Osteocyte (in vitro differentiated cells): ENCODE measurements at regions not wholly inside any gene's neighbourhood (a gene's known extent, or its start where the extent isn't known, plus 50 kb on each side); places are given as distances from the start of the nearest gene placed in this dataset.

Source experiments
- DNase-seq: peaks from one replicate; pipeline ENCODE4 v3.0.0; 2021; ENCODE audit warnings: mixed read lengths; ENCODE audit not compliant: unreplicated experiment; ENCODE audit errors: extremely low spot score
- H3K27ac Mint-ChIP-seq: one replicate; pipeline ENCODE4 v1.8.0; 2021; ENCODE audit warnings: mild to moderate bottlenecking, mixed read lengths; ENCODE audit not compliant: unreplicated experiment
- H3K27me3 Mint-ChIP-seq: one replicate; pipeline ENCODE4 v1.8.0; 2021; ENCODE audit warnings: mixed read lengths; ENCODE audit not compliant: unreplicated experiment
- H3K36me3 Mint-ChIP-seq: one replicate; pipeline ENCODE4 v1.8.0; 2021; ENCODE audit warnings: mixed read lengths; ENCODE audit not compliant: unreplicated experiment
- H3K4me1 Mint-ChIP-seq: one replicate; pipeline ENCODE4 v1.8.0; 2021; ENCODE audit warnings: mixed read lengths; ENCODE audit not compliant: unreplicated experiment
- H3K4me3 Mint-ChIP-seq: one replicate; pipeline ENCODE4 v1.8.0; 2021; ENCODE audit warnings: mild to moderate bottlenecking, moderate library complexity, mixed read lengths; ENCODE audit not compliant: unreplicated experiment
- H3K9me3 Mint-ChIP-seq: one replicate; pipeline ENCODE4 v1.8.0; 2021; ENCODE audit warnings: mixed read lengths; ENCODE audit not compliant: unreplicated experiment
- TF ChIP-seq, protein P1 (sequence below): fragments of 200-600 bp; sonication (generic); IDR thresholded peaks from 2 replicates; pipeline ENCODE4 v1.5.0; 2021; ENCODE audit warnings: antibody characterized with exemption, mild to moderate bottlenecking, moderate library complexity

DNA sequence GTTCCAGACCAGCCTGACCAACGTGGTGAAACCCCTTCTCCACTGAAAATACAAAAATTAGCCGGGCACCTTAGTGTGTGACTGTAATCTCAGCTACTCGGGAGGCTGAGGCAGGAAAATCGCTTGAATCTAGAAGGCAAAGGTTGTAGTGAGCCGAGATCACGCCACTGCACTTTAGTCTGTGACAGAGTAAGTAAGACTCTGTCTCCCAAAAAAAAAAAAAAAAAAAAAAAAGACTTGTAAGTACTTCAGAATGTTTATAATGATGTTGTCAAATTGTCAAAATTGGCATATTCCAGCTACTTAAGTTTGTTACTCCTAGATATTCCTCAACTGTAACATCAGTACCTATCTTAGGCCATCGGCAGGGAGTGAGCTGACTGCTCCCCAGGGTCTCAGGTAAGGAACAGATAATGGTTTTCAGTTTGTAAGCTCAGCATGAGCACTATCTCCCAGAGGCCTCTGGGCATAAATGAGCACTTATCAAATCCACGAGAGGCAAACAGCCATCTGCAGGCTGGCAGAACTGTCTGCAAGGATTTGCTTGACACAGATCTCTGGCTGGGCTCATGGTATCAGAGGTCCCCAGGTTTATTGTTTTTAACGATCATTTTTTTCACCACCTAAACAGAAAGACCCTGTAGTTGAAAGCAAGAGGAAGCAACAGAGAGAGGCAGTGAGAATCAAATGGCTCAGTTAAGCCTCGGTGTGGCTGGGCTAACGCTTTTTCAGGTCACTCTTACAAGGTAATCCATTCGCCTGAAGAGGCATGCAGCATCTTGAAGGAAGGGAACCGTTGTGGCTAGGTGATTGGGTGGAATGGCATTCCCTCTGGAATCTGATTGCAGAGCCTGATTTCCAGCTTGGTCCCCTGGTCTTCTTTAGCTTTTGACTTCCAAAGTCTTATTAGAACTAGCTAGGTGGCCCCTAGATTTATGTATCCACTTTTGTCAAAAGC, 115.9 kb downstream of the LY86 start:
- TF ChIP-seq, protein P1, sequence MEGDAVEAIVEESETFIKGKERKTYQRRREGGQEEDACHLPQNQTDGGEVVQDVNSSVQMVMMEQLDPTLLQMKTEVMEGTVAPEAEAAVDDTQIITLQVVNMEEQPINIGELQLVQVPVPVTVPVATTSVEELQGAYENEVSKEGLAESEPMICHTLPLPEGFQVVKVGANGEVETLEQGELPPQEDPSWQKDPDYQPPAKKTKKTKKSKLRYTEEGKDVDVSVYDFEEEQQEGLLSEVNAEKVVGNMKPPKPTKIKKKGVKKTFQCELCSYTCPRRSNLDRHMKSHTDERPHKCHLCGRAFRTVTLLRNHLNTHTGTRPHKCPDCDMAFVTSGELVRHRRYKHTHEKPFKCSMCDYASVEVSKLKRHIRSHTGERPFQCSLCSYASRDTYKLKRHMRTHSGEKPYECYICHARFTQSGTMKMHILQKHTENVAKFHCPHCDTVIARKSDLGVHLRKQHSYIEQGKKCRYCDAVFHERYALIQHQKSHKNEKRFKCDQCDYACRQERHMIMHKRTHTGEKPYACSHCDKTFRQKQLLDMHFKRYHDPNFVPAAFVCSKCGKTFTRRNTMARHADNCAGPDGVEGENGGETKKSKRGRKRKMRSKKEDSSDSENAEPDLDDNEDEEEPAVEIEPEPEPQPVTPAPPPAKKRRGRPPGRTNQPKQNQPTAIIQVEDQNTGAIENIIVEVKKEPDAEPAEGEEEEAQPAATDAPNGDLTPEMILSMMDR, result no peak
- peaks cover 8% of the 10 kb centered on the region for H3K4me1 Mint-ChIP-seq
- H3K27ac Mint-ChIP-seq, result no peak overlapping the region
- H3K27me3 Mint-ChIP-seq, result peaks cover 11% of the 10 kb centered on the region
- no peaks in the 10 kb centered on the region for H3K36me3 Mint-ChIP-seq
- H3K4me3 Mint-ChIP-seq, result no peak overlapping the region
- peaks cover 4% of the 10 kb centered on the region for H3K9me3 Mint-ChIP-seq
- no peak for DNase-seq

- DNase-seq, result no peak
- H3K9me3 Mint-ChIP-seq, result peaks cover 4% of the 10 kb centered on the region
- no peak overlapping the region for H3K27ac Mint-ChIP-seq
- H3K27me3 Mint-ChIP-seq, result peaks cover 11% of the 10 kb centered on the region
- H3K4me1 Mint-ChIP-seq, result peaks cover 5% of the 10 kb centered on the region
- H3K36me3 Mint-ChIP-seq, result no peaks in the 10 kb centered on the region
- TF ChIP-seq, protein P1, result no peak
- no peak overlapping the region for H3K4me3 Mint-ChIP-seq
Observed at GRCh38 chr6:6705061-6705425, 116.5 kb downstream of the LY86 start.

DNA sequence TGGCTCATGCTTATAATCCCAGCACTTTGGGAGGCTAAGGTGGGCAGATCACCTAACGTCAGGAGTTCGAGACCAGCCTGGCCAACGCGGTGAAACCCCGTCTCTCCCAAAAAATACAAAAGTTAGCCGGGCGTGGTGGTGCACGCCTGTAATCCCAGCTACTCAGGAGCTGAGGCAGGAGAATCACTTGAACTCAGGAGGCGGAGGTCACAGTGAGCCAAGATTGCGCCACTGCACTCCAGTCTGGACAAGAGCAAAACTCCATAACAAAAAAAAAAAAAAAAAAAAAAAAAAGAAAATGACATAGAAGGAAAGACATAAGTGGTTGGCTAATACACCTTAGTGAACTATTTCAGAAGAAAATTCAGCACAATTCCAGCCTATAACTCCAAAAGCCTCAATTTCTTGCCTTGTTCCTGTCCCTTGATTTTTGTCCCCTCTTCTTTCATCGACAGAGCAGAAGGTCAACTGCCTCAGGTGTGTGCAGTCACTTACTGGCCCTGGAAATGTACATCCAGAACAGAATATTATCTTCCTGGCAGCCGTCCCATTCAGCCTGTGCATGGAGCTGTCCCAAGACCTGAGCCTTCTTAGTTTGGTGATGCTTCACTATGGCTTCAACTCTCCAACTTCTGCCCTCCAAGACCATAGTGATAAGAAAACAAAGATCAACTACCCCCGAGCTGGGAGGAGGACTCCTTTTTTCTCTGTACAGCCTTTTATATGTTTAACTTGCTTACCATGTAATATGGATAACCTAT, 117.6 kb downstream of the LY86 start:
- H3K4me1 Mint-ChIP-seq, result no peaks in the 10 kb centered on the region
- no peak overlapping the region for H3K27ac Mint-ChIP-seq
- peaks cover 4% of the 10 kb centered on the region for H3K9me3 Mint-ChIP-seq
- no peaks in the 10 kb centered on the region for H3K36me3 Mint-ChIP-seq
- H3K27me3 Mint-ChIP-seq, result peaks cover 18% of the 10 kb centered on the region
- TF ChIP-seq, protein P1, result no peak
- no peak for DNase-seq
- H3K4me3 Mint-ChIP-seq, result no peak overlapping the region

DNA sequence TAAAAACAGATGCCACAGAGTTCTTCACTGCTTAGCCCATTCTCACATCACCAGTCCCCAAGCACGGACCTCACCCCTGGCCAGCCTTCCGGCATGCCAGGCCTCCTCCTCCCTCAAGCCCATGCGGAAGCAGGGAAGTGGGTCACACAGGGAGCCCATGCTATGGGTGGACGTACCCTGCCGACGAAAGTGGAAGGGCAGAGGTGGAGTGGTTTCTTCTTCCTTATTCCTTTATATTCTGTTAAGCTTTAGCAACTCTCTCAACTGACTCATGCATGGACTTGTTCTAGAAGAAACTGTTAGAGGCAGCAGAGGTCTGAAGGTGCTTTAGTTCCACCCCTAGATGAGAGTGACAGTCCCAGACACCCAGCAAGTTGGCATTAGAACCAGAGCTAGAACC, 118.6 kb downstream of the LY86 start:
- DNase-seq, result no peak
- H3K9me3 Mint-ChIP-seq, result peaks cover 4% of the 10 kb centered on the region
- no peak overlapping the region for H3K4me3 Mint-ChIP-seq
- H3K36me3 Mint-ChIP-seq, result no peaks in the 10 kb centered on the region
- H3K27me3 Mint-ChIP-seq, result peaks cover 18% of the 10 kb centered on the region
- no peaks in the 10 kb centered on the region for H3K4me1 Mint-ChIP-seq
- H3K27ac Mint-ChIP-seq, result no peak overlapping the region
- TF ChIP-seq, protein P1, result no peak

DNA sequence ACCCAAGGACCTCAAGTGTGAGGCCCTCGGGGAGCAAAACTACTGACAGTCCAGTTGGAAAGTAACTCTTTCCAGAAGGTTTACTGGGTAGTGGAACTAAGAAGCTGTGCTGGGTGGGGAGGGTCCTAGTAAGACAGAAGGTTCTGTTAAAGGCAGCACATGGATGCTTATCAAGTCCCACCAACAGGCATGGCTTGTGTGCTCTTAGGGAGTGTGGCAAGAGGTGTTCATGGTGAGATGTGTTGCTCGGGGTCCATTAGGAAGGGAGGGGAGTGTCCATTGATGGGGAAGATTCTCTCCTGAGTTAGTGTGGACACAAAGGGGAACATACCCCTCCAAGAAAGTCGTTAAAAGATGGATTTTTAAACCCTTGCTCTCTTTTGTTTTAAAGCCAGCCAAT, 120.6 kb downstream of the LY86 start:
- Mint-ChIP-seq H3K9me3 (peaks cover 4% of the 10 kb centered on the region), H3K27ac (no peak overlapping the region)

More for the DNA sequence above, 120.6 kb downstream of the LY86 start:
- Mint-ChIP-seq H3K4me1 (peaks cover 4% of the 10 kb centered on the region), H3K4me3 (no peak overlapping the region), H3K27me3 (peaks cover 18% of the 10 kb centered on the region), H3K36me3 (no peaks in the 10 kb centered on the region)
- DNase-seq, result no peak
- TF ChIP-seq, protein P1, result no peak
